ENCODE measurements at regions not wholly inside any gene's neighbourhood (a gene's known extent, or its start where the extent isn't known, plus 50 kb on each side); places are given as distances from the start of the nearest gene placed in this dataset.
A peak's percentile ranks its signal among the peaks of the same experiment; 100 is the strongest.

- DNase-seq (ENCODE audit: low spot score), result no peak
Measured at GRCh38 chr20:39310363-39310995, 348.3 kb downstream of the DHX35 start.

DNA sequence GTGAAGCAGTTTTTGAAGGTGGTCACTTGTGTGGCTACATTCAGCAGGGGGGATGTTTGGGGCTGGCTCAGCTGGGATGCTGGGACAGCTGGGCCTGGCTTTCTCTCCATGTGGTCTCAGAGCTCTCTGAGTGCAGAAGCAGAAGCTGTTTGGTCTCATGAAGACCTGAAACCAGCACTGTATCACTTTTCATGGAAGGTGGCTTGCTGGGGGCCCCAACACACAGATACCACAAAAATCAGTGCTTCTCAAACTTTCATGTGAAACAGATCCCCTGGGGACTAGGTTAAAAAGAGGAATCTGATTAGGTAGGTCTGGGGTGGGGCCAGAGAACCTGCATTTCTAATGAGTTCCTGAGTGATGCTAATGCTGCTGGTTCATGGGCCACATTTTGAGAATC lies 347.3 kb downstream of the DHX35 start:
- DNase-seq (ENCODE audit: low spot score), result no peak

- no peak for DNase-seq (ENCODE audit: low spot score)
Measured at GRCh38 chr20:39302312-39302711, 340.2 kb downstream of the DHX35 start.

DNA sequence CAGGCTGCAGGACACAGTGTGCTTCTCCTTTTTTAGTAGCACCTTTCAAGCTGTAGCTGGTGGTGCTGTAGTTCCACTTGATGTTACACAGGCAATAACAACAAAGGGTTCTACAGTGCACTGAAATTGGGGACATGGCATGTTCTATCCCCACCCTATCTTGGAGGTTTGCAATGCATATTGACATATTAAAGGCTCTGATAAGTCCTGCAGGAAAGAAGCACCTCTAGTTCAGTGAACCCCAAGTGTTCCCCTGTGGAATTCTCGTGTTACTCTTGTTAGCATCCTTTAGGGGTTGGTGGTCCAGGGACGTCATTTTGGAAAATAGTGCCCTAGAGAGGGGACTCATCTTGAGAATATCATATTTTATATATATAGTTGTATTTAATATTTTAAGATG lies 337.6 kb downstream of the DHX35 start:
- no peak for DNase-seq (ENCODE audit: low spot score)

- no peak for DNase-seq (ENCODE audit: low spot score)
Measured at GRCh38 chr20:39298571-39299506, 336.7 kb downstream of the DHX35 start.

- DNase-seq (ENCODE audit: low spot score), result peak; percentile 20
Measured at GRCh38 chr20:39298121-39298520, 336.0 kb downstream of the DHX35 start.

DNA sequence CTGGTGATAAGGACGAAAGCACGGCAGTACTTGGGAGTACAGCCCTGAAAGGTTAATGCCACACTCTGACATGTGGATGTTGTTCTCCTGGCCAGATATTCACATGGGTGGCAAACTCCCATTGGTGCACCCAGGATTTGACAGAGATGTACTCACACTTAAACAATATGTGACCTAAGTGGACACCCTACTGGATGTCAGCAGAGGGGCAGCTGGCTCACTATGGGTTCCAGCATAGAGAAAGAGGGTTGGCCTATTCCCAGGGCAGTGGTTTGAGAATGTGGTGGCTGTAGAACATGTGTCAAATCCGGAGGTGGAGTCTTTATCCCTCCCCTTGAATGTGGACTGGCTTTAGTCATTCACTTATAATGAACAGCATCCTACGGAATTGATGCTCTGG lies 333.2 kb downstream of the DHX35 start:
- no peak for DNase-seq (ENCODE audit: low spot score)

DNA sequence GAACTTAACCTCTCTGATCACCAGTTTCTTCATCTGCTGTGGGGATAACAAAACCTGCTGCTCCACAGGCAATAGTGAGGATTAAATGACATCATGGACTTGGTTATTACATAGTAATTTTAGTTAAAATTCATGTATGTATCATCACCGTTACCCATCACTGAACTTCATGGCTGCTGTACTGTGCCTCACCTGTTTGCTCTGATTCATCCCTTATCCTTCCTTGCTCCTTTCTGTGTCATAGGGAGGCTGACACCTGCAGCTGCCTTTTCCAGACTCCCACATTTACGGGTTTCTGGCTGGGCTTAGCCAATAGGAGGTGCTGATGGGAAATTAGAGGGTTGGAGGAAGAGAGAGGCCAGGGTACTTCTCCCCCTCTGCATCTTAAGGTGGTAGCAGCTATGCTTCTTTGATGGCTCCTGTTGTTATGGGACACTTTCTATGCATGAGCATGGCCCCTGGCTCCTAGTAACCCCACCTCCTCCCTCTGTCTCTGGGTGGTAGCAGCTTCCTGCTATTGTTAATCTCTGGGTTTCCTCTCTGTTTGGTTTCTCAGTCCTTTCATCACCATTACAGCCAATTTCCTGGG lies 332.1 kb downstream of the DHX35 start:
- no peak for DNase-seq (ENCODE audit: low spot score)

GRCh38 chr20:39292193-39292736 lies 330.1 kb downstream of the DHX35 start:
- DNase-seq (ENCODE audit: low spot score), result no peak

DNA sequence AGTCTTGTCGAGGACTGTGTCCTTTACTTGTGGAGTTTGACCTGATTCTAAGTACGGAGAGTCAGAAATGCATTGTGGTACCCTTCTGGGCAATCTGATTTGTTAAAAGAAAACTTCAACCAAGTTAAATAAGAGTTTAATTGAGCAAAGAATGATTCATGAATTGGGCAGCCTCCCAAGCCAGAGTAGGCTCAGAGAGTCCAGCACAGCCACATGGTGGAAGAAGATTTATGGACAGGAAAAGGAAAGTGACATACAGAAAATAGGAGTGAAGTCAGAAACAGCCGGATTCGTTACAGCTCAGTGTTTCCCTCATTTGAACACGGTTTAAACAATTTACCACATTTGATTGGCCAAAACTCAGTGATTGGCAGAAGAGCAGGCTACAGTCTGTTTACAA lies 329.2 kb downstream of the DHX35 start:
- DNase-seq (ENCODE audit: low spot score), result no peak

GRCh38 chr20:39290575-39290974 lies 328.4 kb downstream of the DHX35 start:
- DNase-seq (ENCODE audit: low spot score), result no peak

- DNase-seq (ENCODE audit: low spot score), result no peak
Measured at GRCh38 chr20:39289831-39290230, 327.7 kb downstream of the DHX35 start.

DNA sequence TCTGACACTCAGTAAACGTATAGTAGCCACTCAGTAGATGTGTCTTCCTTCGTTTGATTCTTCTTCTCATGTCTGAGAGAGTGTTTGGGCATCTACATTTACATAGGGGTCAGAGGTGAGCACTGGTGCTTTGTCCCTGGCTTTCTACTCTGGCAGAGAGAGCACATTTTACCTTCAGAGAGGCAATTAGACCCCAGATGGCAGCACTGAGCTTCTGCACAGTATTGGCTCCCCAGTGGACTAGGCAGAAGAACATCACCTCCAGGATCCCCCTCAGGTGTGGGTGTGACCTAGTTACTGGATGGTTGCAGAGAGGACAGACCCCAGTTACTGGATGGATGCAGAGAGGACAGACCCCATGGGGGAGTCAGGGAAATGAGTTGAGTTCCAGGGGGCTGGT lies 327.2 kb downstream of the DHX35 start:
- no peak for DNase-seq (ENCODE audit: low spot score)

DNA sequence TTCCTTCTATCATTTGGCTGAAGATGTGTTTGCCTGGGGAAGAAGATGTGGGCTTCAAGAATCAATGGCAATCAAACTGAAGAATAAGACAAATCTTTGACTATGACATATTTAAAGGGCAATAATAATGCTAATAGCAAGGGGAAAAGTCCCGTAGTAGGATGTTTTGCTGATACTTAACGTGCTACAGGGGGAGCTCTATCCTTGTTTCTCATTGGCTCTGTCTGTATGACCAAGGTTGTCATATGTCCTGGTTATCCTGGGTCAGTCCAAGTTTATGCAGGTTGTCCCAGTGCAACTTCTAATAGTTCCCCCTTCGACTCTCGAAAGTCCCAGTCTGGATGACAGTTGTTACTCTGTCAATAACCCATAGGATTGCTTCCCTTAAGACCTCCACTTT lies 321.3 kb downstream of the DHX35 start:
- no peak for DNase-seq (ENCODE audit: low spot score)

- no peak for DNase-seq (ENCODE audit: low spot score)
Measured at GRCh38 chr20:39282619-39283092, 320.5 kb downstream of the DHX35 start.

DNA sequence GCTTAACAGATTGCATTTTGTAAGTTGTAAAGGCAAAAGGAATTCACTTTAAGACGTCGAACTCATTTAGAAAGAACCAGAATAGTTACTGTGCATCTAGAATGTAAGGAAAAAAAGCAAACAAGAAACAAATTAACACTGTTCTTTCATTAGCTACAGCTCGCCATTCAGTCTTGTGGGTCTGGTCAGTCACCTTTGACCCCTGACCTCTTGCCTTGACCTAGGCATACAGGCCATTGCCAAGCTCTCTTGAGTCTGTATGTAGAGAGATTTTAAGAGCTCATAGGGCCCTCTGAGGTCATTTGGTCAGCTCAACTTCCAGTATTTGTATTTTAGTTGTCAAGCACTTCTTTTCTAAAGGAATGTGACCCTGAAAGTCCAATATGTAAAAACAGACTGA lies 318.7 kb downstream of the DHX35 start:
- DNase-seq (ENCODE audit: low spot score), result no peak

GRCh38 chr20:39278230-39278788 lies 316.2 kb downstream of the DHX35 start:
- no peak for DNase-seq (ENCODE audit: low spot score)

DNA sequence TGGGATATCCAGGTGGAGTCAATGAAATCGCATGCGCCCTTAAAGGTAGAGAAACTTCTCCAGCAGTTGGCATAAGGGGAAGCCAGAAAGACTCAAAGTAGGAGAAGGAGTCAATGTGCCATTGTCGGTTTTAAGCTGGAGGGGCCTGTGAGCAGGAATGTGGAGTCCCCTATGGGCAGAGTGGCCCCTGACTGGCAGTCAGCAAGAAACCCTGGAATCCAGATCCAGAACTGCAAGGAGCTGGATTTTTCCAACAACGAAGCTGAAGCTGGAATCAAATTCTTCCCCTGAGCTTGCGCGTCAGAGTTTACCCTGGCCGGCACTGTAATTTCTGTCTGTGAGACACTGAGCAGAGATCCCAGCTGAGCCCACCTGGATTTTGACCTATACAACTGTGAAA lies 315.0 kb downstream of the DHX35 start:
- no peak for DNase-seq (ENCODE audit: low spot score)

DNA sequence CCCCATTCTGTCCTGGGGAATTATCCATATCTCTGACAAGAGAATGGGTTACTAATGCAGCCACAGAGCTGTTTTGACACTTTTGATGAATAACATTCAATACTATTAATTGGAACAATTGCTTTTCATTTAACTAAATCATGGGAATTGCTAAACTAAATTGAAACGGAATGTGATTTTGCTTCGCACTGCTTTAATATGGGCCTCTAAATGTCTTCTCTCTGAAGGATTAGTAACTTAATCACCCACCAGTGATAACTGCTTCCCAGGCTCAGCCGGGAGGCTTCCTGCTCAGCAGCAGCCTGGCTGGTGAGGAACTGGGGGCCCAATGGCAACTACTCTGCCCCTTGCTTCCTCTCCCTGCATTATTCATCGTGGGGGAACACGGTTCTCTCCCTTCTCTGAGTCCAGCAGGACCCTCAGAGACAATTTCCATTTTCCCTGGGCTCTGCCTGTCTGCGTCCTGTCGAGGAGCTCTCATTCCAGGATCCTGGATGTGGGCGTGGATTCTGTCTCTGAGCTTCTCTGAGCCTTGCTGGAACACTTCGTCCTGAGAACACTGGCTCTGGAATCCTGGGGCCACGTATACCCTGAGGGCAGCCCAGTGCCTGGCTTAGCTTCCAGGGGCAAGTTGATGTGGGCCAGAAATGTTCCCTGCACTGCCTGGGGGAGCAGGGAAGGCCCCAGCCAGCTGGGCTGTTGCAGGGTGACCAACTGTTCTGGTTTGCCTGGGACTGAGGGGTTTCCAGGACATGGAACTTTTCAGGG lies 308.9 kb downstream of the DHX35 start:
- no peak for DNase-seq (ENCODE audit: low spot score)

- DNase-seq (ENCODE audit: low spot score), result no peak
Measured at GRCh38 chr20:39269493-39270217, 307.5 kb downstream of the DHX35 start.

DNA sequence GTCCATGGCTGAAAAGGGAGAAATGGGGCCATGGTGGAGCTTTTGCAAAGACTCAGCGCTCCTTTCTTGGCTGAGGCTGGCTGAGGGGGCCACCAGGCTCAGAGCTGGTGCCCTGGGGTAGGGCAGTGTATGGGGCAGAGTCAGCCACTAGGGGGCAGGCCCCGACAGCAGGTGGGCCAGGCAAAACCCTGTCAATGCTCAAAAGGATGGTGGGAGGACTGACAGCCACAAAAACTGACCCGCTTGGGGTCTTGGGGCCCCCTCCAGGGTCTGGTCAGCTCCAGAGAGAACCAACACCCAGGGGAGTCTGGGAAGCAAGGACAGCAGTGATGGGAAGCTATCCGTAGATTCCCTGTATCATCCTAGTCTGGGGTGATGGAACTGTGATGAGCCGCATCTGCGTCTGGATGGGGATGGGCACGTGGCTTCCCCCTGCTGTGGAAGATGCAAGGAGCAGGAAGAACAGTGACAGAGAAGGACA lies 306.9 kb downstream of the DHX35 start:
- DNase-seq (ENCODE audit: low spot score), result peak; percentile 6

Measured in putamen (tissue), 1 donor.